H9 (cell line): ENCODE measurements at regions not wholly inside any gene's neighbourhood (a gene's known extent, or its start where the extent isn't known, plus 50 kb on each side); places are given as distances from the start of the nearest gene placed in this dataset.

Source experiments
- DNase-seq: peaks from one replicate; pipeline ENCODE4 v3.0.0-alpha.2; 2017
- H2AFZ ChIP-seq: one replicate; pipeline ENCODE4 v1.6.1; 2013; ENCODE audit warnings: mild to moderate bottlenecking, low read length, control low read depth, moderate library complexity
- H2AK5ac ChIP-seq: 2 replicates; pipeline ENCODE4 v1.6.1; 2013; ENCODE audit warnings: low read length, control low read depth, mixed read lengths; ENCODE audit not compliant: insufficient read length
- H2BK120ac ChIP-seq: one replicate; pipeline ENCODE4 v1.6.1; 2013; ENCODE audit warnings: low read depth, mild to moderate bottlenecking, low read length, control low read depth, inconsistent platforms; ENCODE audit not compliant: poor library complexity, severe bottlenecking
- H2BK12ac ChIP-seq: 2 replicates; pipeline ENCODE4 v1.6.1; 2013; ENCODE audit warnings: low read length, control low read depth, mixed read lengths, low read depth; ENCODE audit not compliant: insufficient read length
- H2BK15ac ChIP-seq: 2 replicates; pipeline ENCODE4 v1.6.1; 2013; ENCODE audit warnings: low read depth, low read length, control low read depth
- H2BK20ac ChIP-seq: one replicate; pipeline ENCODE4 v1.6.1; 2013; ENCODE audit warnings: low read depth, mild to moderate bottlenecking, low read length, control low read depth, inconsistent platforms; ENCODE audit not compliant: poor library complexity, severe bottlenecking
- H2BK5ac ChIP-seq: 2 replicates; pipeline ENCODE4 v1.6.1; 2013; ENCODE audit warnings: low read length, control low read depth, mixed read lengths; ENCODE audit not compliant: insufficient read length
- H3K14ac ChIP-seq: 2 replicates; pipeline ENCODE4 v1.6.1; 2013; ENCODE audit warnings: low read length, control low read depth; ENCODE audit not compliant: insufficient read depth
- H3K18ac ChIP-seq: 2 replicates; pipeline ENCODE4 v1.6.1; 2013; ENCODE audit warnings: low read depth, mild to moderate bottlenecking, mixed read lengths, low read length, control low read depth; ENCODE audit not compliant: insufficient read length
- H3K23ac ChIP-seq: 2 replicates; pipeline ENCODE4 v1.6.1; 2013; ENCODE audit warnings: low read length, control low read depth, mixed read lengths, low read depth; ENCODE audit not compliant: insufficient read length
- H3K23me2 ChIP-seq: 2 replicates; pipeline ENCODE4 v1.6.1; 2013; ENCODE audit warnings: low read depth, mild to moderate bottlenecking, mixed read lengths, low read length, control low read depth; ENCODE audit not compliant: insufficient read length, poor library complexity, severe bottlenecking
- H3K27ac ChIP-seq: 2 replicates; pipeline ENCODE4 v1.5.1; 2013; ENCODE audit warnings: low read length, control low read depth, mixed read lengths, low read depth; ENCODE audit not compliant: insufficient read length
- H3K27me3 ChIP-seq: 2 replicates; pipeline ENCODE4 v1.6.1; 2013; ENCODE audit warnings: low read length, control low read depth, inconsistent platforms; ENCODE audit not compliant: insufficient read depth
- H3K4ac ChIP-seq: 2 replicates; pipeline ENCODE4 v1.6.1; 2013; ENCODE audit warnings: low read depth, mild to moderate bottlenecking, control low read depth, inconsistent platforms, low read length, moderate library complexity
- H3K4me1 ChIP-seq: 2 replicates; pipeline ENCODE4 v1.6.1; 2013; ENCODE audit warnings: low read length, control low read depth, inconsistent platforms; ENCODE audit not compliant: insufficient read depth
- H3K4me2 ChIP-seq: 2 replicates; pipeline ENCODE4 v1.6.1; 2013; ENCODE audit warnings: low read length, control low read depth, mixed read lengths; ENCODE audit not compliant: insufficient read length, insufficient read depth
- H3K56ac ChIP-seq: 2 replicates; pipeline ENCODE4 v1.6.1; 2013; ENCODE audit warnings: low read depth, mild to moderate bottlenecking, mixed read lengths, low read length, control low read depth; ENCODE audit not compliant: insufficient read length
- H3K79me1 ChIP-seq: 2 replicates; pipeline ENCODE4 v1.6.1; 2013; ENCODE audit warnings: low read depth, mild to moderate bottlenecking, moderate library complexity, low read length, control low read depth, inconsistent platforms; ENCODE audit not compliant: insufficient read depth, poor library complexity, severe bottlenecking
- H3K79me2 ChIP-seq: 2 replicates; pipeline ENCODE4 v1.6.1; 2013; ENCODE audit warnings: low read length, control low read depth, inconsistent platforms; ENCODE audit not compliant: insufficient read depth
- H3K9ac ChIP-seq: 2 replicates; pipeline ENCODE4 v1.6.1; 2013; ENCODE audit warnings: low read length, control low read depth, mixed read lengths; ENCODE audit not compliant: insufficient read length; ENCODE audit errors: extremely low read depth
- H3K9me3 ChIP-seq: one replicate; pipeline ENCODE4 v1.6.1; 2013; ENCODE audit warnings: low read depth, low read length, inconsistent platforms; ENCODE audit not compliant: control insufficient read depth
- H3T11ph ChIP-seq: one replicate; pipeline ENCODE4 v1.6.1; 2013; ENCODE audit warnings: mild to moderate bottlenecking, low read length, control low read depth, inconsistent platforms
- H4K20me1 ChIP-seq: one replicate; pipeline ENCODE4 v1.6.1; 2013; ENCODE audit not compliant: control insufficient read depth, insufficient read length, insufficient read depth
- H4K5ac ChIP-seq: 2 replicates; pipeline ENCODE4 v1.6.1; 2013; ENCODE audit warnings: low read depth, mild to moderate bottlenecking, mixed read lengths, low read length, control low read depth; ENCODE audit not compliant: insufficient read length
- H4K8ac ChIP-seq: replicated peaks from 2 replicates; pipeline ENCODE4 v1.6.1; 2013; ENCODE audit warnings: low read length, control low read depth, mixed read lengths, low read depth; ENCODE audit not compliant: insufficient read length
- H4K91ac ChIP-seq: 2 replicates; pipeline ENCODE4 v1.6.1; 2013; ENCODE audit warnings: low read depth, mild to moderate bottlenecking, moderate library complexity, mixed read lengths, low read length, control low read depth; ENCODE audit not compliant: insufficient read length
- H3K27ac Mint-ChIP-seq, 3 experiments: 2 replicates in 2 of 3; 3 replicates in 1 of 3; pipeline ENCODE4 v1.8.0; 2020 to 2021; ENCODE audit warnings: mixed read lengths in 3 of 3, mild to moderate bottlenecking in 1 of 3, moderate library complexity in 1 of 3
- H3K27me3 Mint-ChIP-seq: 2 replicates; pipeline ENCODE4 v1.8.0; 2021; ENCODE audit warnings: low read depth, mild to moderate bottlenecking, moderate library complexity, mixed read lengths
- H3K36me3 Mint-ChIP-seq, 3 experiments: 2 replicates in 2 of 3; 3 replicates in 1 of 3; pipeline ENCODE4 v1.8.0; 2020 to 2021; ENCODE audit warnings: low read depth in 3 of 3, mixed read lengths in 3 of 3; ENCODE audit not compliant: insufficient read depth in 1 of 3
- H3K4me1 Mint-ChIP-seq, 2 experiments: 2 replicates each; pipeline ENCODE4 v1.8.0; 2020; ENCODE audit warnings: mixed read lengths in 2 of 2
- H3K4me3 Mint-ChIP-seq, 2 experiments: 2 replicates in 1 of 2; 3 replicates in 1 of 2; pipeline ENCODE4 v1.8.0; 2020 to 2021; ENCODE audit warnings: mild to moderate bottlenecking in 2 of 2, mixed read lengths in 2 of 2, moderate library complexity in 1 of 2
- H3K9me3 Mint-ChIP-seq, 2 experiments: 2 replicates in 1 of 2; 3 replicates in 1 of 2; pipeline ENCODE4 v1.8.0; 2020; ENCODE audit warnings: mild to moderate bottlenecking in 2 of 2, mixed read lengths in 2 of 2, moderate library complexity in 1 of 2
- WGBS: extraction: QIAGEN DNeasy Blood & Tissue Kit; methylation state at CpG from one replicate; pipeline ENCODE4 v1.1.7; 2013; ENCODE audit warnings: missing lambda C conversion rate, low lambda C conversion rate, mixed read lengths; ENCODE audit not compliant: insufficient read length; ENCODE audit errors: extremely low coverage; 5-methylcytosine and 5-hydroxymethylcytosine counted together
- TF ChIP-seq, protein P1 (sequence below): fragments of 200-600 bp; sonication (generic); conservative IDR thresholded peaks from 3 replicates; pipeline ENCODE4 v1.8.0; 2021; ENCODE audit warnings: antibody characterized with exemption, mild to moderate bottlenecking

DNA sequence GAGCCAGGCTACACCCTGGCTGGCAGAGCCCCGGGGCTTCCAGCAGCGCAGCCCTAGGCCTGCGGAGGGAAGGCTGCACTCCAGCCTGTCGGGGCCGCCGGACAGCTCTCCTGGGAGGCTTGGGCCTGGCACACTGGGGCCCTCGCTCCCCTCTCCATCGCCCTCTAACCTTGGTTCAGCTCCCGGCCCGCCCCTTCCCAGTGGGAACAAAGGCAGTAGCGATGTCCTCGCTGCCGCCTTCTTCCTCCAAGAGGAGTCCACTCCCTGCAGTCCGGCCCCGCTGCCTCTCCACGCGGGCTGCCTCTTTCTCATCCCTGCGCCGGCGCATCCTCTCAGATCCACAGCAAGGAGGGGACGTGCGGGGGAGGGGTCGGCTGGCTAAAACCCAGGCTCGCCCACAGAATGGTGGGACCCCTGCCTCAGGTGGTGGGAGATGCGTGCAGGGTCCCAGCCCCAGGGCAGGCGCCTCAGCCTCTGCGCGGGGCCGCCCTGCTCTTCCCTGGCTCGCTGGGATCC lies 138.1 kb downstream of the TWIST2 start:
- H2BK20ac ChIP-seq, result no peak overlapping the region
- Mint-ChIP-seq H3K36me3 (no peaks in the 10 kb centered on the region; a peak in 1 of 7 replicates), H3K27ac (no peak overlapping the region), H3K4me3 (no peak overlapping the region), H3K27me3 (peaks cover 7% of the 10 kb centered on the region), H3K4me1 (peaks cover 0 to 3% of the 10 kb centered on the region in 2 experiments; a peak in 3 of 4 replicates), H3K9me3 (peaks cover 2 to 3% of the 10 kb centered on the region in 2 experiments; a peak in 4 of 5 replicates)
- H3K4me1 ChIP-seq, result no peaks in the 10 kb centered on the region
- no peak overlapping the region for H3K27ac ChIP-seq
- H3K4me2 ChIP-seq, result no peak overlapping the region
- no peak overlapping the region for H2BK120ac ChIP-seq
- no peak overlapping the region for H4K91ac ChIP-seq
- H3K4ac ChIP-seq, result no peak overlapping the region
- no peak overlapping the region for H2BK12ac ChIP-seq
- DNase-seq, result peak; percentile 51
- no peak overlapping the region for H2AFZ ChIP-seq
- H3K27me3 ChIP-seq, result no peaks in the 10 kb centered on the region
- TF ChIP-seq, protein P1, sequence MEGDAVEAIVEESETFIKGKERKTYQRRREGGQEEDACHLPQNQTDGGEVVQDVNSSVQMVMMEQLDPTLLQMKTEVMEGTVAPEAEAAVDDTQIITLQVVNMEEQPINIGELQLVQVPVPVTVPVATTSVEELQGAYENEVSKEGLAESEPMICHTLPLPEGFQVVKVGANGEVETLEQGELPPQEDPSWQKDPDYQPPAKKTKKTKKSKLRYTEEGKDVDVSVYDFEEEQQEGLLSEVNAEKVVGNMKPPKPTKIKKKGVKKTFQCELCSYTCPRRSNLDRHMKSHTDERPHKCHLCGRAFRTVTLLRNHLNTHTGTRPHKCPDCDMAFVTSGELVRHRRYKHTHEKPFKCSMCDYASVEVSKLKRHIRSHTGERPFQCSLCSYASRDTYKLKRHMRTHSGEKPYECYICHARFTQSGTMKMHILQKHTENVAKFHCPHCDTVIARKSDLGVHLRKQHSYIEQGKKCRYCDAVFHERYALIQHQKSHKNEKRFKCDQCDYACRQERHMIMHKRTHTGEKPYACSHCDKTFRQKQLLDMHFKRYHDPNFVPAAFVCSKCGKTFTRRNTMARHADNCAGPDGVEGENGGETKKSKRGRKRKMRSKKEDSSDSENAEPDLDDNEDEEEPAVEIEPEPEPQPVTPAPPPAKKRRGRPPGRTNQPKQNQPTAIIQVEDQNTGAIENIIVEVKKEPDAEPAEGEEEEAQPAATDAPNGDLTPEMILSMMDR, result no peak
- H3K18ac ChIP-seq, result no peak overlapping the region
- no peaks in the 10 kb centered on the region for H3K23me2 ChIP-seq
- no peak overlapping the region for H2AK5ac ChIP-seq
- no peaks in the 10 kb centered on the region for H4K20me1 ChIP-seq
- H2BK5ac ChIP-seq, result no peak overlapping the region
- H3K23ac ChIP-seq, result no peak overlapping the region
- H2BK15ac ChIP-seq, result no peak overlapping the region
- H3K79me1 ChIP-seq, result no peaks in the 10 kb centered on the region
- H4K8ac ChIP-seq, result no peak overlapping the region
- H3K9me3 ChIP-seq, result no peaks in the 10 kb centered on the region
- no peak overlapping the region for H3T11ph ChIP-seq
- no peaks in the 10 kb centered on the region for H3K79me2 ChIP-seq
- no peak overlapping the region for H3K56ac ChIP-seq
- peak overlapping the region; percentile 48; the same call in 1 of the 2 replicates for H3K14ac ChIP-seq
- no CpG with 5 or more reads among the region's 30 CpGs for WGBS
- H4K5ac ChIP-seq, result no peak overlapping the region
- no peak overlapping the region for H3K9ac ChIP-seq
